IMR-90 (cell line): ENCODE measurements at regions not wholly inside any gene's neighbourhood (a gene's known extent, or its start where the extent isn't known, plus 50 kb on each side); places are given as distances from the start of the nearest gene placed in this dataset.
A peak's percentile ranks its signal among the peaks of the same experiment; 100 is the strongest.

Source experiments
- ATAC-seq: fragments of 200-7000 bp; cut with Tn5 transposase; 2 replicates; pipeline ENCODE4 v1.9.1; 2020; ENCODE audit warnings: low read depth, mild to moderate bottlenecking, moderate library complexity
- BruUV-seq: library from RNA; stranded (reverse); fragments of 400-500 nt; replicated peaks from 2 replicates; lab custom pipeline; 2021; lab: Mats Ljungman, UMichigan
- CTCF ChIA-PET: fragments of 300-600 bp; formaldehyde crosslinking; extraction: SDS; loops from one replicate; lab custom pipeline; 2021; ENCODE audit warnings: antibody characterized with exemption; lab: Yijun Ruan, JAX
- POLR2A ChIA-PET: fragments of 300-600 bp; sonication (Branson Sonifier 250); formaldehyde crosslinking; loops from one replicate; lab custom pipeline; 2022; ENCODE audit warnings: antibody characterized with exemption; ENCODE audit not compliant: unreplicated experiment; lab: Charles Lee
- DNase-seq: peaks from one replicate; pipeline ENCODE4 v3.0.0; 2013
- H2AFZ ChIP-seq: replicated peaks from 2 replicates; pipeline ENCODE3; 2013; ENCODE audit warnings: low read length, mild to moderate bottlenecking; ENCODE audit not compliant: poor library complexity
- H2AK5ac ChIP-seq: 2 replicates; pipeline ENCODE4 v1.6.1; 2013; ENCODE audit warnings: low read depth, low read length, inconsistent platforms
- H2AK9ac ChIP-seq: replicated peaks from 2 replicates; pipeline ENCODE3; 2013; ENCODE audit warnings: mild to moderate bottlenecking, low read depth, low read length, moderate library complexity; ENCODE audit not compliant: poor library complexity
- H2BK120ac ChIP-seq: 2 replicates; pipeline ENCODE4 v1.6.1; 2013; ENCODE audit warnings: low read depth, low read length, inconsistent platforms
- H2BK15ac ChIP-seq: 3 replicates; pipeline ENCODE4 v1.6.1; 2013; ENCODE audit warnings: low read depth, low read length, inconsistent platforms
- H2BK20ac ChIP-seq: 2 replicates; pipeline ENCODE4 v1.6.1; 2013; ENCODE audit warnings: low read depth, mild to moderate bottlenecking, inconsistent platforms, low read length, moderate library complexity
- H2BK5ac ChIP-seq: 2 replicates; pipeline ENCODE4 v1.6.1; 2013; ENCODE audit warnings: mild to moderate bottlenecking, low read depth, low read length, inconsistent platforms; ENCODE audit not compliant: poor library complexity, severe bottlenecking
- H3K14ac ChIP-seq: replicated peaks from 2 replicates; pipeline ENCODE4 v1.6.1; 2013; ENCODE audit warnings: low read depth, low read length, inconsistent platforms
- H3K18ac ChIP-seq: 2 replicates; pipeline ENCODE4 v1.6.1; 2013; ENCODE audit warnings: low read depth, low read length, control low read depth
- H3K23ac ChIP-seq: 2 replicates; pipeline ENCODE4 v1.6.1; 2013; ENCODE audit warnings: low read depth, low read length, inconsistent platforms
- H3K27ac ChIP-seq: 2 replicates; pipeline ENCODE4 v1.5.1; 2013; ENCODE audit warnings: mild to moderate bottlenecking, control low read depth, low read length; ENCODE audit not compliant: insufficient read depth
- H3K27me3 ChIP-seq: 2 replicates; pipeline ENCODE4 v1.6.1; 2013; ENCODE audit warnings: low read length; ENCODE audit not compliant: control insufficient read depth, insufficient read depth
- H3K36me3 ChIP-seq: 2 replicates; pipeline ENCODE4 v1.6.1; 2013; ENCODE audit warnings: low read length, mixed read lengths; ENCODE audit not compliant: control insufficient read depth, insufficient read depth
- H3K4ac ChIP-seq: 2 replicates; pipeline ENCODE4 v1.6.1; 2013; ENCODE audit warnings: low read depth, low read length, inconsistent platforms
- H3K4me1 ChIP-seq: 2 replicates; pipeline ENCODE4 v1.6.1; 2013; ENCODE audit warnings: low read length, mixed read lengths; ENCODE audit not compliant: control insufficient read depth, insufficient read depth
- H3K4me2 ChIP-seq: 2 replicates; pipeline ENCODE4 v1.6.1; 2013; ENCODE audit warnings: low read depth, mild to moderate bottlenecking, control low read depth, low read length, moderate library complexity
- H3K4me3 ChIP-seq: 2 replicates; pipeline ENCODE4 v1.5.1; 2013; ENCODE audit warnings: low read depth, mild to moderate bottlenecking, control low read depth, low read length, moderate library complexity; ENCODE audit not compliant: insufficient read depth
- H3K56ac ChIP-seq: 2 replicates; pipeline ENCODE4 v1.6.1; 2013; ENCODE audit warnings: low read length, inconsistent platforms; ENCODE audit not compliant: insufficient read depth; ENCODE audit errors: extremely low read depth
- H3K79me1 ChIP-seq, 2 experiments: 2 replicates each; pipeline ENCODE4 v1.6.1; 2013; ENCODE audit warnings: low read length in 2 of 2, inconsistent platforms in 1 of 2, low read depth in 1 of 2
- H3K9ac ChIP-seq: 2 replicates; pipeline ENCODE4 v1.6.1; 2013; ENCODE audit warnings: low read depth, low read length, control low read depth
- H3K9me1 ChIP-seq: 2 replicates; pipeline ENCODE4 v1.6.1; 2013; ENCODE audit warnings: low read length, inconsistent platforms; ENCODE audit not compliant: insufficient read depth
- H3K9me3 ChIP-seq: 2 replicates; pipeline ENCODE4 v1.6.1; 2013; ENCODE audit warnings: low read length; ENCODE audit not compliant: control insufficient read depth, insufficient read depth
- H4K20me1 ChIP-seq: 2 replicates; pipeline ENCODE4 v1.6.1; 2013; ENCODE audit warnings: low read length, inconsistent platforms; ENCODE audit not compliant: insufficient read depth
- H4K5ac ChIP-seq: 2 replicates; pipeline ENCODE4 v1.6.1; 2013; ENCODE audit warnings: mild to moderate bottlenecking, low read depth, low read length, control low read depth
- H4K8ac ChIP-seq, 2 experiments: 2 replicates each; pipeline ENCODE4 v1.6.1; 2013; ENCODE audit warnings: low read depth in 2 of 2, low read length in 2 of 2, control low read depth in 1 of 2, inconsistent platforms in 1 of 2
- H4K91ac ChIP-seq: 2 replicates; pipeline ENCODE4 v1.6.1; 2013; ENCODE audit warnings: low read depth, low read length, inconsistent platforms; ENCODE audit not compliant: insufficient read depth
- MAFK ChIP-seq: IDR thresholded peaks from 2 replicates; pipeline ENCODE4 v1.6.1; 2012; ENCODE audit warnings: low read depth, low read length, improper control_type of control experiment
- RFX5 ChIP-seq: IDR thresholded peaks from 2 replicates; pipeline ENCODE4 v1.8.0; 2012; ENCODE audit warnings: low read depth, mild to moderate bottlenecking, low read length, moderate library complexity
- WGBS, 2 experiments: methylation state at CpG; one replicate each; pipeline versions ENCODE4 v1.1.5 to v1.1.7; 2013; ENCODE audit warnings: missing lambda C conversion rate in 2 of 2; ENCODE audit not compliant: insufficient read length in 1 of 2; ENCODE audit errors: extremely low coverage in 2 of 2; 5-methylcytosine and 5-hydroxymethylcytosine counted together
- dilution Hi-C: fragments of 300-500 bp; cut with HindIII; formaldehyde crosslinking; loops from one replicate; pipeline ENCODE4 v1.14.3; 2018; ENCODE audit warnings: low sequenced_read_pairs; ENCODE audit not compliant: unreplicated experiment
- in situ Hi-C: fragments of 300-500 bp; cut with MboI; formaldehyde crosslinking; loops from 3 replicates; pipeline ENCODE4 v1.14.3; 2019; ENCODE audit warnings: low sequenced_read_pairs, inconsistent platforms, mixed read lengths
- intact Hi-C: fragments of 100-400 bp; cut with micrococcal nuclease; formaldehyde crosslinking; loops from 2 replicates; pipeline ENCODE4 v1.10.0; 2022

- intact Hi-C loops, result no loop called here
- no peak overlapping the region for H3K14ac ChIP-seq
- no peak for ATAC-seq
- H3K9me3 ChIP-seq, result no peaks in the 10 kb centered on the region
- H3K4me2 ChIP-seq, result no peak overlapping the region
- H2BK20ac ChIP-seq, result no peak overlapping the region
- no peak overlapping the region for H3K4me3 ChIP-seq
- no peak overlapping the region for H4K91ac ChIP-seq
- no peak overlapping the region for H2BK15ac ChIP-seq
- H3K27me3 ChIP-seq, result peaks cover 6% of the 10 kb centered on the region
- no peak for TF ChIP-seq RFX5
- TF ChIP-seq MAFK, result 0 out of 2 replicates have a peak, but pooled peaks have one; percentile 17
- no peak overlapping the region for H3K56ac ChIP-seq
- H4K5ac ChIP-seq, result no peak overlapping the region
- H3K23ac ChIP-seq, result no peak overlapping the region
- no peaks in the 10 kb centered on the region for H4K20me1 ChIP-seq
- H4K8ac ChIP-seq, result no peak overlapping the region
- no TSS peak for BruUV-seq
- H2AFZ ChIP-seq, result no peak overlapping the region
- DNase-seq, result no peak
- no peak overlapping the region for H2BK5ac ChIP-seq
- POLR2A ChIA-PET, result no interaction called here
- in situ Hi-C loops, result no loop called here
- H3K9me1 ChIP-seq, result no peaks in the 10 kb centered on the region
- CTCF ChIA-PET, result no interaction called here
- no peak overlapping the region for H2AK9ac ChIP-seq
- no peak overlapping the region for H2AK5ac ChIP-seq
- no peaks in the 10 kb centered on the region for H3K79me1 ChIP-seq
- H2BK120ac ChIP-seq, result no peak overlapping the region
- no peaks in the 10 kb centered on the region for H3K36me3 ChIP-seq
- no CpG with 5 or more reads among the region's 7 CpGs for WGBS, 2 experiments
- H3K4ac ChIP-seq, result no peak overlapping the region
- dilution Hi-C loops, result no loop called here
- H3K4me1 ChIP-seq, result no peaks in the 10 kb centered on the region
- H3K27ac ChIP-seq, result no peak overlapping the region
- no peak overlapping the region for H3K18ac ChIP-seq
- no peak overlapping the region for H3K9ac ChIP-seq
Measured at GRCh38 chr2:219906114-219907010, 278.9 kb downstream of the SLC4A3 start.
